BLaER1 (cell line): ENCODE measurements at regions not wholly inside any gene's neighbourhood (a gene's known extent, or its start where the extent isn't known, plus 50 kb on each side); places are given as distances from the start of the nearest gene placed in this dataset.
"Not testable (repeated sequence)": the region's sequence is repeated elsewhere in the genome, so short reads cannot be mapped to it uniquely, and the experiment has no call there.

ENCODE experiments used
- H3K27ac ChIP-seq: shearing (Covaris generic); formaldehyde crosslinking; 2 replicates; pipeline ENCODE4 v1.8.1; 2022
- H3K27me3 ChIP-seq: shearing (Covaris generic); formaldehyde crosslinking; 2 replicates; pipeline ENCODE4 v1.8.1; 2022
- H3K36me3 ChIP-seq: shearing (Covaris generic); formaldehyde crosslinking; 2 replicates; pipeline ENCODE4 v1.8.1; 2022
- H3K4me1 ChIP-seq: shearing (Covaris generic); formaldehyde crosslinking; 2 replicates; pipeline ENCODE4 v1.8.1; 2022
- H3K4me2 ChIP-seq: shearing (Covaris generic); formaldehyde crosslinking; 2 replicates; pipeline ENCODE4 v1.8.1; 2022
- H3K4me3 ChIP-seq: shearing (Covaris generic); formaldehyde crosslinking; 2 replicates; pipeline ENCODE4 v1.8.1; 2022
- H3K9ac ChIP-seq: shearing (Covaris generic); formaldehyde crosslinking; 2 replicates; pipeline ENCODE4 v1.8.1; 2022
- H3K9me3 ChIP-seq: shearing (Covaris generic); formaldehyde crosslinking; 2 replicates; pipeline ENCODE4 v1.8.1; 2022
- H4K20me1 ChIP-seq: shearing (Covaris generic); formaldehyde crosslinking; 2 replicates; pipeline ENCODE4 v1.8.1; 2022
- Cebpa-rat ChIP-seq: shearing (Covaris generic); IDR thresholded peaks from 2 replicates; pipeline ENCODE4 v1.8.1; 2022

DNA sequence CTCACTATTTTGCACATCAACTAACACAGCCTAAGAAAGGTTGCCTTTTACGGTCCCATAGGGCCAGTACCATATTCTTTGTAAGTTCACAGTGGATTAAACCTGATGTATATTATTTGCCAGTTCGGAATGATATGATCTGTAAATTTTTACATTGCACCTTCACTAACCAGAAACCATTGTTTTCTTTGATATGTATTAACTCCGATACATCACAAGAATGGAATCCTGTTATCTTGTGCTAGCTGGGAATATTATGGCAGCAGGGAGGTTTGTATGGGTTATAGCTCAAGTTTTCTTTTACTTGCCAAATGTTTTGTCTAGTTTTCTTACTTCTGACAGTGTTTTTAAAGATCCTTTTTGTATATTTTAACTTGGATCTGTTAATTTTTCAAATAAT is 51.4 kb upstream of the S1PR1 start:
- no peaks in the 10 kb centered on the region for H3K27me3 ChIP-seq
- no peak overlapping the region for H3K27ac ChIP-seq
- no peaks in the 10 kb centered on the region for H3K9me3 ChIP-seq
- no peaks in the 10 kb centered on the region for H3K4me1 ChIP-seq
- H3K4me3 ChIP-seq = no peak overlapping the region
- no peak overlapping the region for H3K9ac ChIP-seq
- no peaks in the 10 kb centered on the region for H4K20me1 ChIP-seq
- H3K36me3 ChIP-seq = no peaks in the 10 kb centered on the region
- TF ChIP-seq Cebpa-rat = no peak
- H3K4me2 ChIP-seq = no peak overlapping the region

GRCh38 chr1:101183388-101183699 is 53.5 kb upstream of the S1PR1 start:
- peaks cover 19% of the 10 kb centered on the region for H3K4me1 ChIP-seq
- H4K20me1 ChIP-seq = no peaks in the 10 kb centered on the region
- H3K4me2 ChIP-seq = no peak overlapping the region
- H3K4me3 ChIP-seq = no peak overlapping the region
- no peak overlapping the region for H3K27ac ChIP-seq
- TF ChIP-seq Cebpa-rat = no peak
- no peaks in the 10 kb centered on the region for H3K36me3 ChIP-seq
- no peaks in the 10 kb centered on the region for H3K9me3 ChIP-seq
- no peaks in the 10 kb centered on the region for H3K27me3 ChIP-seq
- H3K9ac ChIP-seq = no peak overlapping the region

DNA sequence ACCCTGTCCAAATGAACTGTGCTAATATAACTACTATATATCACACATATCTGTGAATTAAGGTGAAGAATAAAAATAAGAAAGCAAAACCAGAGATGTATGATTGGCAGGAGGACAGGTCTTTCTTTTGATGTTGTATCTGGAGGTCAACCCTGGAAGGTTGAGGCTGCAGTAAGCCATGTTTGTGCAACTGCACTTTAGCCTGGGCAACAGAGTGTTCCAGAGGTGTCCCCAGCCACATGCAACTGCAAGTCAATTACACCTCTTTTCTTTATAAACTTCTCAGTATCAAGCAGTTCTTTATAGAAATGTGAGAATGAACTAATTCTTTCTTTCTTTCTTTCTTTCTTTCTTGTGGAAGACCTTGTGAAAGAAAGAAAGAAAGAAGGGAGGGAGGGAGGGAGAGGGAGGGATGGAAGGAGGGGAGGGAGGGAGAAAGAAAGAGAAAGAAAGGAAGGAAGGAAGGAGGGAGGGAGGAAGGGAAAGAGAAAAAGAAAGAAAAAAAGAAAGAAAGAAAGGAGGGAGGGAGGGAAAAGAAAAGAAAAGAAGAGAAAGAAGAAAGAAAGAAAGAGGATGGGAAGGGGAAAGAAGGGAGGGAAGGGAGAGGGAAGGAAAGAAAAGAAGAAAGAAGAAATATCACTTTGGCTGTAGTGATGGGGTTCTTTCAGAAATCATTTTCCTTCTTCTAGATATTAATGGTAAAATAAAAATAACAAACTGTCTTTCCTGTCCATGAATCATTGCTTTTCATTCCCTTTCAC is 54.0 kb upstream of the S1PR1 start:
- no peak overlapping the region for H3K27ac ChIP-seq
- H3K4me1 ChIP-seq = peaks cover 24% of the 10 kb centered on the region
- TF ChIP-seq Cebpa-rat = no peak
- H3K9ac ChIP-seq = no peak overlapping the region
- H3K9me3 ChIP-seq = no peaks in the 10 kb centered on the region
- H3K27me3 ChIP-seq = no peaks in the 10 kb centered on the region
- H3K4me2 ChIP-seq = no peak overlapping the region
- H3K4me3 ChIP-seq = no peak overlapping the region
- no peaks in the 10 kb centered on the region for H4K20me1 ChIP-seq
- H3K36me3 ChIP-seq = no peaks in the 10 kb centered on the region

GRCh38 chr1:101181930-101182329 is 54.9 kb upstream of the S1PR1 start:
- no peaks in the 10 kb centered on the region for H3K27me3 ChIP-seq
- H3K4me3 ChIP-seq = no peak overlapping the region
- no peak overlapping the region for H3K27ac ChIP-seq
- peaks cover 28% of the 10 kb centered on the region for H3K4me1 ChIP-seq
- H3K4me2 ChIP-seq = no peak overlapping the region
- H3K36me3 ChIP-seq = no peaks in the 10 kb centered on the region
- H3K9me3 ChIP-seq = no peaks in the 10 kb centered on the region
- no peaks in the 10 kb centered on the region for H4K20me1 ChIP-seq
- TF ChIP-seq Cebpa-rat = no peak
- H3K9ac ChIP-seq = no peak overlapping the region

DNA sequence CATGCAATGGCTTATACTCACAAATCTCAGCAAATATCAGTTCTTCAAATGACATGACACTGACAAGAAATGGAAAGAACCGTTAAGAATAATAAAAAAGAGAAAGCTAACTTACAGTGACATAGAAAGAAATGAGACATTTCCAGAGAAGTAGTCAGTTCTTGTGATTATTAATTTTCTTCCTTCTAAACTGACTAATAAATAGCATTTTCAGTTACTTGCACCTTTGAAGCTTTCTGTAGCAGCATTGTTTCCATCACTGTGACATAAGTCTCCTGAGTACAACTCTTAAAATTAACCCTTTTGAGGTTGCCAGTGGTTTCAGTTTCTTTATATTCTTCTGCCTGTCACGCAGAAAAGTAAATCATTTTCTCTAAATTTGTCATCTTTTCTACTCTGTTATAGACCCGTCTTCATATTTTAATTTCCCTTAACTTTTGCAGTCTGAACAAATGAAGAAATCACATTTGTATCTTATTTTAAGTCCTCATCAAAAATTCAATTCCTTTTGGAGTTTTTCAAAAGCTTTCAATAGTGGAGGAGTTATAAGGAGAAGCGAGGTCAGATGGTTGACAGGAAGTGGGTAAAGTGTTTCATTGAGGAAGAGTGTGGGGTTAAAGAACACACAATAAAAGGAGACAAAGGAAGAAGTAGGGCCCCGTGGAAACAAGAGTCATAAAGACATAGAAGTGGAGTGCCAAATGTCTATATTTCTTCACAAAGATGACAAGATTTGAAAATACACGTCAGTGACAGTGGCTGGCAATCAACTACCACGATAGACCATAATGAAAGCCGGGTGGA is 57.9 kb upstream of the S1PR1 start:
- H3K4me2 ChIP-seq = peak overlapping the region; percentile 63
- H3K9ac ChIP-seq = peak overlapping the region; percentile 34; the same call in 1 of the 2 replicates
- H4K20me1 ChIP-seq = no peaks in the 10 kb centered on the region
- H3K27ac ChIP-seq = peak overlapping the region; percentile 47
- TF ChIP-seq Cebpa-rat = no peak
- peaks cover 28% of the 10 kb centered on the region for H3K4me1 ChIP-seq
- H3K36me3 ChIP-seq = no peaks in the 10 kb centered on the region
- H3K4me3 ChIP-seq = peak overlapping the region; percentile 23; the same call in 1 of the 2 replicates
- no peaks in the 10 kb centered on the region for H3K27me3 ChIP-seq
- H3K9me3 ChIP-seq = no peaks in the 10 kb centered on the region

DNA sequence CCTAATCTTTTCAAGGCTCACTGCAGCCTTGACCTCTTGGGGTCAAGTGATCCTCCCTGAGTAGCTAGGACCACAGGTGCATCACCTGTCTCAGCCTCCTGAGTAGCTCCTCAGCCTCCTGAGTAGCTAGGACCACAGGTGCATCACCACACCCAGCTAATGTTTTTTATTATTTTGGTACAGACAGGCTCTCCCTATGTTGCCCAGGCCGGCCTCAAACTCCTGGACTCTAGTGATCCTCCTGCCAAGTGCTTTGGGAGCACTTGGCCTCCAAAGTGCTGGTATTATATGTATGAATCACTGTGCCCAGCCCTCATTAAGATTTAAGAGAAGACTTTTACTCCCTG is 58.5 kb upstream of the S1PR1 start:
- H3K4me3 ChIP-seq = 0 out of 2 replicates have a peak overlapping the region, but pooled peaks have one; percentile 23
- no peaks in the 10 kb centered on the region for H3K36me3 ChIP-seq
- no peaks in the 10 kb centered on the region for H3K27me3 ChIP-seq
- H3K4me2 ChIP-seq = peak overlapping the region; percentile 63
- TF ChIP-seq Cebpa-rat = no peak
- no peaks in the 10 kb centered on the region for H3K9me3 ChIP-seq
- no peaks in the 10 kb centered on the region for H4K20me1 ChIP-seq
- H3K9ac ChIP-seq = 0 out of 2 replicates have a peak overlapping the region, but pooled peaks have one; percentile 34
- peaks cover 28% of the 10 kb centered on the region for H3K4me1 ChIP-seq
- H3K27ac ChIP-seq = peak overlapping the region; percentile 47

DNA sequence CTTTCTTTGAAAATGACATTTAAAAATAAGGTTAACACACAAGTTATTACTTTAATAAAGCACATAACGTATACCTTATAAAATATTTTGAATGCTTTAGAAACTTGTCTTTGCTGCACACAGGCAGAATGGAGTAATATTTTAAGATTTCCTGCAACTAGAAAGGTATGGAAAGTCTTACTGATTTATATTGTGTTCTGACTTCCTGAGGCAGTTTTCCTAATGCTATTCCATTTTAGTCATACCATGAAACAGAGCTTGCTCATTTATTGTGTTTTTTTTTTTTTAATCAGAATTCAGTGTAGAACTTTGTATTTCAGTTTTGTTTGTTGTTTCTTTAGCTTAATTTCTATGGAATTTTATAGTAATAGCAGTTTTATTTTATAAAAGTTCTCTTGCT is 60.9 kb upstream of the S1PR1 start:
- Histone ChIP-seq H3K27ac (no peak overlapping the region), H3K36me3 (no peaks in the 10 kb centered on the region), H3K4me2 (no peak overlapping the region), H3K9ac (no peak overlapping the region), H3K27me3 (no peaks in the 10 kb centered on the region), H3K4me3 (no peak overlapping the region), H3K9me3 (no peaks in the 10 kb centered on the region), H4K20me1 (no peaks in the 10 kb centered on the region), H3K4me1 (peaks cover 28% of the 10 kb centered on the region)
- TF ChIP-seq Cebpa-rat = no peak

DNA sequence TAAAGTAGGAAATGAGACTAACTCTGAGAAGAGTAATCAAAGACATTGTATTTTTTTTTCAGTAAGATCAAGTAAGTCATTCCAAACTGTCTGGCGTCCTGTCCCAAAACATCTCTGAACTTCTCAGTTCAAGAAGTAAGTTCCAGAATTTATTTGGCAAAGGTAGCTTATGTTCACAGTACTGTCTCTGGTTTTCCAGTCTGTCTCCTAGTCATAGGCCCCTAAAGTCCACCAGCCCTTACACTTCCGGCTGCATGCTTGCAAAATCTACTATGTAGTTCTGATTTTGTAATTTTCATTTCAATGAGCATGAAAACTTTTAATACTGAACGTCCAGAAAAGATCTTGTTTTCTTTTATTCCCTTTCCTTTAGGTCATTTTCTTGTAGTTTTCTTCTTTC is 61.4 kb upstream of the S1PR1 start:
- Histone ChIP-seq H3K27ac (no peak overlapping the region), H3K9me3 (no peaks in the 10 kb centered on the region), H3K4me3 (no peak overlapping the region), H4K20me1 (no peaks in the 10 kb centered on the region), H3K9ac (no peak overlapping the region), H3K4me1 (peaks cover 28% of the 10 kb centered on the region), H3K4me2 (no peak overlapping the region), H3K27me3 (no peaks in the 10 kb centered on the region), H3K36me3 (no peaks in the 10 kb centered on the region)
- TF ChIP-seq Cebpa-rat = no peak

- Histone ChIP-seq H4K20me1 (no peaks in the 10 kb centered on the region), H3K27ac (no peak overlapping the region), H3K4me1 (peaks cover 22% of the 10 kb centered on the region), H3K36me3 (no peaks in the 10 kb centered on the region), H3K4me2 (no peak overlapping the region), H3K9me3 (no peaks in the 10 kb centered on the region), H3K9ac (no peak overlapping the region), H3K27me3 (no peaks in the 10 kb centered on the region), H3K4me3 (no peak overlapping the region)
- no peak for TF ChIP-seq Cebpa-rat
These were observed 62.1 kb upstream of the S1PR1 start for GRCh38 chr1:101174722-101175121.

DNA sequence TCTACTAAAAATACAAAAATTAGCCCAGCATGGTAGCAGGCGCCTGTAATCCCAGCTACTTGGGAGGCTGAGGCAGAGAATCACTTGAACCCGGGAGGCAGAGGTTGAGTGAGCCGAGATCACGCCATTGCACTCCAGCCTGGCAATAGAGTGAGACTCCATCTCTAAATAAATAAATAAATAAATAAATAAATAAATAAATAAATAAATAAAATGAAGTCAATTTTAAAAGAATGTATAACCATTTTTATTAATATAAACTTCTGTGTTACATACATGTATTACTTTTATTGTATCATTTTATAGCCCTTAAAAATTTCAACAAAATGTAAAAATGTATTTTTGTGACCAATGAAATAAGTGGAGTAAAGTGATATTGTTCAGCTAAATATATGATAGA is 62.5 kb upstream of the S1PR1 start:
- H3K27ac ChIP-seq, H3K9me3 ChIP-seq, H4K20me1 ChIP-seq, H3K9ac ChIP-seq, H3K36me3 ChIP-seq, H3K4me3 ChIP-seq, H3K4me2 ChIP-seq, H3K27me3 ChIP-seq: not testable (repeated sequence)
- peaks cover 18% of the 10 kb centered on the region for H3K4me1 ChIP-seq
